Kidney epithelial cell (primary cell): ENCODE measurements at regions not wholly inside any gene's neighbourhood (a gene's known extent, or its start where the extent isn't known, plus 50 kb on each side); places are given as distances from the start of the nearest gene placed in this dataset.

Experiments
- DNase-seq: peaks from one replicate; pipeline ENCODE4 v3.0.0-alpha.2; 2010; ENCODE audit warnings: low read depth
- H3K27me3 ChIP-seq: 2 replicates; pipeline ENCODE4 v1.6.0; 2011; ENCODE audit warnings: low read length; ENCODE audit not compliant: control insufficient read depth, insufficient read depth
- H3K36me3 ChIP-seq: 2 replicates; pipeline ENCODE4 v1.5.1; 2011; ENCODE audit warnings: low read length; ENCODE audit not compliant: control insufficient read depth, insufficient read depth
- H3K4me3 ChIP-seq: 2 replicates; pipeline ENCODE4 v1.5.1; 2011; ENCODE audit warnings: low read depth, mild to moderate bottlenecking, control low read depth, low read length
- CTCF ChIP-seq: IDR thresholded peaks from 2 replicates; pipeline ENCODE4 v1.5.1; 2011; ENCODE audit warnings: mild to moderate bottlenecking, moderate library complexity, low read length, control low read depth, inconsistent platforms; ENCODE audit not compliant: insufficient read depth, poor library complexity, severe bottlenecking

- no peaks in the 10 kb centered on the region for H3K36me3 ChIP-seq
- no peaks in the 10 kb centered on the region for H3K27me3 ChIP-seq
- no peak for TF ChIP-seq CTCF
- no peak for DNase-seq
- no peak overlapping the region for H3K4me3 ChIP-seq
Observed at GRCh38 chr2:160550048-160550447, 56.4 kb upstream of the RBMS1 start.

GRCh38 chr2:160551259-160551658 lies 57.7 kb upstream of the RBMS1 start:
- Histone ChIP-seq H3K27me3 (no peaks in the 10 kb centered on the region), H3K4me3 (no peak overlapping the region)
- no peak for TF ChIP-seq CTCF

GRCh38 chr2:160555420-160556071 lies 61.9 kb upstream of the RBMS1 start:
- Histone ChIP-seq H3K27me3 (no peaks in the 10 kb centered on the region), H3K4me3 (no peak overlapping the region), H3K36me3 (no peaks in the 10 kb centered on the region)
- DNase-seq, result no peak
- no peak for TF ChIP-seq CTCF

More at GRCh38 chr2:160551259-160551658, 57.7 kb upstream of the RBMS1 start:
- no peak for DNase-seq
- no peaks in the 10 kb centered on the region for H3K36me3 ChIP-seq

GRCh38 chr2:160557903-160558302 lies 64.3 kb upstream of the RBMS1 start:
- H3K4me3 ChIP-seq, result no peak overlapping the region
- no peak for TF ChIP-seq CTCF
- no peaks in the 10 kb centered on the region for H3K36me3 ChIP-seq
- no peaks in the 10 kb centered on the region for H3K27me3 ChIP-seq
- no peak for DNase-seq

- Histone ChIP-seq H3K36me3 (no peaks in the 10 kb centered on the region), H3K27me3 (no peaks in the 10 kb centered on the region), H3K4me3 (no peak overlapping the region)
- DNase-seq, result no peak
- no peak for TF ChIP-seq CTCF
Observed at GRCh38 chr2:160558531-160558930, 64.9 kb upstream of the RBMS1 start.
